RWPE2 (cell line): ENCODE measurements at regions not wholly inside any gene's neighbourhood (a gene's known extent, or its start where the extent isn't known, plus 50 kb on each side); places are given as distances from the start of the nearest gene placed in this dataset.

ENCODE experiments used
- ATAC-seq: fragments of 200-7000 bp; cut with Tn5 transposase; 3 replicates; pipeline ENCODE4 v1.9.1; 2021; ENCODE audit warnings: low read depth
- DNase-seq: peaks from one replicate; pipeline ENCODE4 v3.0.0-alpha.2; 2020; ENCODE audit warnings: low spot score
- H3K27ac ChIP-seq: fragments of 450-650 bp; 2 replicates; pipeline ENCODE4 v1.5.1; 2017; ENCODE audit warnings: mild to moderate bottlenecking; ENCODE audit not compliant: poor library complexity, severe bottlenecking
- H3K27me3 ChIP-seq: fragments of 250-450 bp; sonication (Bioruptor Pico); 2 replicates; pipeline ENCODE4 v1.5.1; 2021; ENCODE audit warnings: mild to moderate bottlenecking, moderate library complexity; ENCODE audit not compliant: insufficient read depth, poor library complexity, severe bottlenecking
- H3K36me3 ChIP-seq: fragments of 250-450 bp; sonication (Bioruptor Pico); 2 replicates; pipeline ENCODE4 v1.5.1; 2020; ENCODE audit warnings: low read depth, mild to moderate bottlenecking, moderate library complexity
- H3K4me1 ChIP-seq: fragments of 250-450 bp; sonication (Bioruptor Pico); 2 replicates; pipeline ENCODE4 v1.5.1; 2021; ENCODE audit warnings: mild to moderate bottlenecking, moderate library complexity; ENCODE audit not compliant: insufficient read depth, poor library complexity, severe bottlenecking
- H3K4me3 ChIP-seq: fragments of 250-450 bp; sonication (Bioruptor Pico); 2 replicates; pipeline ENCODE4 v1.5.1; 2021; ENCODE audit warnings: mild to moderate bottlenecking, moderate library complexity; ENCODE audit not compliant: severe bottlenecking
- H3K9me3 ChIP-seq: fragments of 250-450 bp; sonication (Bioruptor Pico); 2 replicates; pipeline ENCODE4 v1.5.1; 2021; ENCODE audit warnings: mild to moderate bottlenecking, moderate library complexity; ENCODE audit not compliant: severe bottlenecking
- TF ChIP-seq, protein P1 (sequence below): fragments of 450-650 bp; IDR thresholded peaks from one replicate; pipeline ENCODE4 v1.5.1; 2017; ENCODE audit warnings: mild to moderate bottlenecking, moderate library complexity; ENCODE audit not compliant: poor library complexity, severe bottlenecking

DNA sequence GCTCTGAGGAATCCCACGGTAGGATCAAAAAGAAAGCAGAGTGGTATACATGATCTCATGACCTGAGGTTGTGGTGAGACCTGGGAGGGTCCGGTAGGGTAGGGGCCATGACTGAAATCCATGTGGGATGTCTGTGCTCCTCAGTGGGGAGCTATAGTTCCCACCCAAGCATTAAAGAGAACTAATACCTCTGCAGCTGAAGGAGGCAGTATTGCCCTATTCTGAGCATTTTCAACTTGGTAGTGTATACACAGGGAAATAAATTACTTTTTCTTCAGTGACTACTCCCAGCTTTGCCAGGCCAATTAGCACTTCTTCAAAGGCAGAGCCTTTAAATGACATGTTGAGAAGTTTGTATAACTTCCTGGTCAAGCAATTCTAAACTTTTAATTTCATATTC lies 613.8 kb downstream of the KCNH5 start:
- Histone ChIP-seq H3K27ac (no peak overlapping the region), H3K4me1 (peaks cover 12% of the 10 kb centered on the region), H3K36me3 (no peaks in the 10 kb centered on the region), H3K4me3 (no peak overlapping the region), H3K27me3 (no peaks in the 10 kb centered on the region), H3K9me3 (peaks cover 22% of the 10 kb centered on the region)
- DNase-seq, result no peak
- no peak for ATAC-seq
- TF ChIP-seq, protein P1, sequence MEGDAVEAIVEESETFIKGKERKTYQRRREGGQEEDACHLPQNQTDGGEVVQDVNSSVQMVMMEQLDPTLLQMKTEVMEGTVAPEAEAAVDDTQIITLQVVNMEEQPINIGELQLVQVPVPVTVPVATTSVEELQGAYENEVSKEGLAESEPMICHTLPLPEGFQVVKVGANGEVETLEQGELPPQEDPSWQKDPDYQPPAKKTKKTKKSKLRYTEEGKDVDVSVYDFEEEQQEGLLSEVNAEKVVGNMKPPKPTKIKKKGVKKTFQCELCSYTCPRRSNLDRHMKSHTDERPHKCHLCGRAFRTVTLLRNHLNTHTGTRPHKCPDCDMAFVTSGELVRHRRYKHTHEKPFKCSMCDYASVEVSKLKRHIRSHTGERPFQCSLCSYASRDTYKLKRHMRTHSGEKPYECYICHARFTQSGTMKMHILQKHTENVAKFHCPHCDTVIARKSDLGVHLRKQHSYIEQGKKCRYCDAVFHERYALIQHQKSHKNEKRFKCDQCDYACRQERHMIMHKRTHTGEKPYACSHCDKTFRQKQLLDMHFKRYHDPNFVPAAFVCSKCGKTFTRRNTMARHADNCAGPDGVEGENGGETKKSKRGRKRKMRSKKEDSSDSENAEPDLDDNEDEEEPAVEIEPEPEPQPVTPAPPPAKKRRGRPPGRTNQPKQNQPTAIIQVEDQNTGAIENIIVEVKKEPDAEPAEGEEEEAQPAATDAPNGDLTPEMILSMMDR, result no peak

DNA sequence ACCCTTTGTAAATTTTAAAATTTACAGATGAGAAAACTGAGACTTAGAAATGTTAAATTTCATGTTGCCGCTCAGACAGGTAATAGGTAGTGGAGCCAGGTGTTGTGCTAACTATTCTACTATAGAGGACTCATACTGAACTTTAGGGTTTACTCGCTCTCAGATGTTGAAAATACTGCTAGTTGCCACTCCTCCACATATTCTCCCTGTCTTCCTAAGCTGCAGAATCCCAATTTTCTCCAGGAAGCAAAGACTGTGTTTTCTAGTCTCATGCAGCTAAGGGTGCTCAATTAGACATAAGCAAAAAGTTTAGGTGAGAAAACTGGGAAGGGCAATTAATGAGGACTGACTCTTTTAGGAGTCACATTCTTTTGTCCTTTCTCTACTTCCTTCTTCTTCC lies 612.3 kb downstream of the KCNH5 start:
- no peak overlapping the region for H3K27ac ChIP-seq
- H3K27me3 ChIP-seq, result no peaks in the 10 kb centered on the region
- ATAC-seq, result no peak
- H3K36me3 ChIP-seq, result no peaks in the 10 kb centered on the region
- TF ChIP-seq, protein P1, result no peak
- H3K9me3 ChIP-seq, result peaks cover 24% of the 10 kb centered on the region
- H3K4me3 ChIP-seq, result no peak overlapping the region
- peaks cover 12% of the 10 kb centered on the region for H3K4me1 ChIP-seq
- no peak for DNase-seq

DNA sequence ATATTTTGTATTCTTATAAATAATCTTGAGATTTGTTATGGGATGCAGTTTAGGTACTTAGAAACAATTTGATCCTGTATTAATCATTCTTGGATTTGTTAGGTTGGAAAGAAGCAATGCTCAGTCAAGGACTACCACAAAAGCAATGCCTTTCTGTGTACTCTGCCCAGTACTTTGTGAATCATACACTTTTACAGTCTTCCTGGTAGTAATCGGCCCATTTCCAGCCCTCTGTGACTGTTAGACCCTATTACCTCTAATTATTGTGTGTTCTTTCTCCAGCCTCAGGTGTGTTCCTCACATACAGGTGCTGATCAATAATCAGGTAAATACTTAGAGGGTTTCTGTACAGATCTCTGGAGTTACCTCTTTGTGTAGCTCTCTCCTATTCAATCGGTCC lies 609.0 kb downstream of the KCNH5 start:
- ATAC-seq (peak; percentile 73), DNase-seq (no peak)
- Histone ChIP-seq H3K4me1 (no peaks in the 10 kb centered on the region), H3K9me3 (peaks cover 19% of the 10 kb centered on the region), H3K27me3 (no peaks in the 10 kb centered on the region), H3K36me3 (no peaks in the 10 kb centered on the region), H3K4me3 (no peak overlapping the region), H3K27ac (no peak overlapping the region)
- TF ChIP-seq, protein P1, result no peak

DNA sequence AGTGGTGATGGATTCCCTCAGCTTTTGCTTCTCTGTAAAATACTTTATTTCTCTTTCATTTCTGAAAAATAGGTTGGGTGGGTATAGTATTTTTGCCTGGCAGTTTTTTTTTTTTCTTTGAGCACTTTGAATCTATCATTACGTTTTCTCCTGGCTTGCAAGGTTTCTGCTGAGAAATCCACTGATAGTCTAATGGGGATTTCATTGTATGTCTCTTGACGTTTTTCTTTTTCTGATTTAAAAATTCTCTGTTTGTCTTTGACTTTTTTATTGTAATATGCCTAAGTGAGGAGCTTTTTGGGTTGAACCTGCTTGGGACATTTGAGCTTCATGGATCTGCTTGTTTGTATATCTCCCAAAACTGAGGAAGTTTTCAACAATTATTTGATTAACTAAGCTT lies 606.0 kb downstream of the KCNH5 start:
- Histone ChIP-seq H3K27ac (no peak overlapping the region), H3K9me3 (peaks cover 9% of the 10 kb centered on the region), H3K36me3 (no peaks in the 10 kb centered on the region), H3K27me3 (no peaks in the 10 kb centered on the region), H3K4me1 (peaks cover 9% of the 10 kb centered on the region), H3K4me3 (no peak overlapping the region)
- TF ChIP-seq, protein P1, result no peak
- ATAC-seq (no peak), DNase-seq (no peak)

DNA sequence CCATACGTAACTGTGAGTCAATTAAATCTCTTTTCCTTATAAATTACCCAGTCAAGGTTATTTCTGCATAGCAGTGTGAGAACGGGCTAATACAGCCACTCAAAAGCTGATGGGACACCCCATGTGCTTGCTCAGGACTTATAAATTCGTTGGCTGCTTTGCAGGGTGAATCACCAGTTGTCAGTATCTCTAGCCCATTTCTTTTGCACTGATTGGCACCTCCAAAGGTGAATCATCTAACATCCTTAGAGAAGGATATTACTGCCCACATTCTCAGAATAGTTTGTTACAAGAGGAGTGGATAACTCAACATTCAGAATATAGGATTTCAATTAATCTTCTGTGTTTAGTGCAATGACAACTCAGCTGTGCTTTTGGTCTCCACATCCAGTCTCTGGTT lies 601.5 kb downstream of the KCNH5 start:
- Histone ChIP-seq H3K27me3 (no peaks in the 10 kb centered on the region), H3K9me3 (peaks cover 7% of the 10 kb centered on the region), H3K27ac (peak overlapping the region; percentile 81), H3K4me1 (peaks cover 12% of the 10 kb centered on the region), H3K4me3 (no peak overlapping the region), H3K36me3 (no peaks in the 10 kb centered on the region)
- DNase-seq (no peak), ATAC-seq (peak; percentile 99)
- TF ChIP-seq, protein P1, result no peak
